Brain microvascular endothelial cell (primary cell): ENCODE measurements at regions not wholly inside any gene's neighbourhood (a gene's known extent, or its start where the extent isn't known, plus 50 kb on each side); places are given as distances from the start of the nearest gene placed in this dataset.
"Not testable (repeated sequence)": the region's sequence is repeated elsewhere in the genome, so short reads cannot be mapped to it uniquely, and the experiment has no call there.

Source experiments
- DNase-seq: peaks from one replicate; pipeline ENCODE4 v3.0.0-alpha.2; 2020
- H3K27ac ChIP-seq: fragments of 250-450 bp; sonication (Bioruptor Pico); 2 replicates; pipeline ENCODE4 v1.5.1; 2020; ENCODE audit warnings: mild to moderate bottlenecking, moderate library complexity
- H3K27me3 ChIP-seq: fragments of 250-450 bp; sonication (Bioruptor Pico); replicated peaks from 2 replicates; pipeline ENCODE4 v1.5.1; 2020; ENCODE audit warnings: mild to moderate bottlenecking
- H3K36me3 ChIP-seq: fragments of 250-450 bp; sonication (Bioruptor Pico); replicated peaks from 2 replicates; pipeline ENCODE4 v1.5.1; 2020; ENCODE audit warnings: mild to moderate bottlenecking
- H3K4me3 ChIP-seq: 2 replicates; pipeline ENCODE4 v1.5.1; 2011; ENCODE audit warnings: low read depth, mild to moderate bottlenecking, control low read depth, low read length, moderate library complexity
- CTCF ChIP-seq: IDR thresholded peaks from 2 replicates; pipeline ENCODE4 v1.5.1; 2011; ENCODE audit warnings: low read depth, mild to moderate bottlenecking, moderate library complexity, low read length, control low read depth, inconsistent platforms; ENCODE audit errors: missing control alignments
- in situ Hi-C: cut with HindIII; loops from 2 replicates; pipeline ENCODE4 v1.10.0; 2017; ENCODE audit warnings: low sequenced_read_pairs, low pct_ligation_motif_present

GRCh38 chr5:57987552-57987951 lies 472.3 kb downstream of the PLK2 start:
- H3K27ac ChIP-seq: no peak overlapping the region
- in situ Hi-C loops: no loop called here
- no peak overlapping the region for H3K4me3 ChIP-seq
- no peaks in the 10 kb centered on the region for H3K27me3 ChIP-seq
- TF ChIP-seq CTCF: no peak
- no peak for DNase-seq
- H3K36me3 ChIP-seq: no peaks in the 10 kb centered on the region

- peak; percentile 11 for DNase-seq
- in situ Hi-C loops: no loop called here
- no peak overlapping the region for H3K27ac ChIP-seq
- H3K27me3 ChIP-seq: no peaks in the 10 kb centered on the region
- no peak overlapping the region for H3K4me3 ChIP-seq
- no peaks in the 10 kb centered on the region for H3K36me3 ChIP-seq
- no peak for TF ChIP-seq CTCF
These were observed 473.0 kb downstream of the PLK2 start for GRCh38 chr5:57986761-57987341.

DNA sequence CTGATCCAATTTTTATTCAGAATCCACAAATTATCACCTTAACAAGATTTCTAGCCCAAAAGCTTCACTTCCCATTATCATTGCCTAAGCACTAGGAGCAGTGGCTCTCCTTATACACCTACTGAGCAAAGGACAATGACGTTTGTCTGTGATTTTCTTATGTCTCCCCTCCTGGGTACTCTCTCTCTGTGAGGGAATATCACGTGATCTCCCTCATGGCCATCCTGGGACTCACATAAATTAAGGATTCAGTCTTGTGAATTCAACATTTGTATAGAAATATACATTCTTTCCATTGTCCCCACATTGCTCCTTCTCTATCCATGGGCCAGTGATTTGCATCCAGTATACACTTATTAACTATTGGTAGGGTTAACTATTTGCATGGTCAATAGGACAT lies 476.5 kb downstream of the PLK2 start:
- DNase-seq: no peak
- TF ChIP-seq CTCF: no peak
- no peak overlapping the region for H3K27ac ChIP-seq
- in situ Hi-C loops: no loop called here
- H3K27me3 ChIP-seq: no peaks in the 10 kb centered on the region
- no peaks in the 10 kb centered on the region for H3K36me3 ChIP-seq
- no peak overlapping the region for H3K4me3 ChIP-seq

GRCh38 chr5:57979671-57980070 lies 480.2 kb downstream of the PLK2 start:
- Histone ChIP-seq H3K4me3 (no peak overlapping the region), H3K27ac (no peak overlapping the region), H3K36me3 (no peaks in the 10 kb centered on the region), H3K27me3 (no peaks in the 10 kb centered on the region)
- in situ Hi-C loops: no loop called here
- DNase-seq: no peak
- TF ChIP-seq CTCF: no peak

DNA sequence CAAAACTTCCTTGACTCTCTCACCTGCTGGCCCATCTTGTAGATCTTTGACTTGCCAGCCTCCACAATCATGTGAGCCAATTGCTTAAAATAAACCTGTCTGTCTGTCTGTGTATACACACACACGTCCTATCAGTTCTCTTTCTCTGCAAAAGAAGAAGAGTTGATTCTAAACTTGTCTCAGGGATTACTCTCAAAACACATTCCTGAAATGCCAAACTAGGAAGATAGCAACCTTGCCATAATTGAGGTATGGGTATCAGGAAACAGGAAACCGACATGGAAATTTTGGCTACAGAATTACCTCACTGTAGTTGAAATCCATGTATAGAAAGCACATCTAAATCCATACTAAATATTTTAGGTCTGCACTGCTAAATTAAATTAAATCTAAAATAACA lies 483.4 kb downstream of the PLK2 start:
- TF ChIP-seq CTCF: no peak
- no peak overlapping the region for H3K27ac ChIP-seq
- H3K4me3 ChIP-seq: no peak overlapping the region
- in situ Hi-C loops: no loop called here
- no peaks in the 10 kb centered on the region for H3K27me3 ChIP-seq
- DNase-seq: no peak
- H3K36me3 ChIP-seq: no peaks in the 10 kb centered on the region

DNA sequence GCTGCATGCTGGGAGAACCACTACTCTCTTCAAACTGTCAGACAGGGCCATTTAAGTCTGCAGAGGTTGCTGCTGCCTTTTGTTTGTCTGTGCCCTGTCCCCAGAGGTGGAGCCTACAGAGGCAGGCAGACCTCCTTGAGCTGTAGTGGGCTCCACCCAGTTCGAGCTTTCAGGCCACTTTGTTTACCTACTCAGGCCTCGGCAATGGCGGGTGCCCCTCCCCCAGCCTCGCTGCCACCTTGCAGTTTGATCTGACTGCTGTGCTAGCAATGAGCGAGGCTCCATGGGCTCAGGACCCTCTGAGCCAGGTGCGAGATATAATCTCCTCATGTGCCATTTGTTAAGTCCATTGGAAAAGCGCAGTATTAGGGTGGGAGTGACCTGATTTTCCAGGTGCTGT lies 487.8 kb downstream of the PLK2 start:
- in situ Hi-C loops, H3K27me3 ChIP-seq, H3K4me3 ChIP-seq, DNase-seq, H3K27ac ChIP-seq, H3K36me3 ChIP-seq: not testable (repeated sequence)
